ENCODE measurements at regions not wholly inside any gene's neighbourhood (a gene's known extent, or its start where the extent isn't known, plus 50 kb on each side); places are given as distances from the start of the nearest gene placed in this dataset.

GRCh38 chr19:28301961-28302360 lies 911.0 kb downstream of the UQCRFS1 start:
- Histone ChIP-seq H4K20me1 (ENCODE audit: control insufficient read depth, insufficient read depth, insufficient read length) (no peaks in the 10 kb centered on the region), H3K23ac (ENCODE audit: insufficient read length, low read depth, low read length) (no peak overlapping the region), H3K79me1 (ENCODE audit: insufficient read depth, low read depth, low read length, poor library complexity, severe bottlenecking) (no peaks in the 10 kb centered on the region), H2BK5ac (ENCODE audit: insufficient read length, low read length) (no peak overlapping the region), H4K91ac (ENCODE audit: insufficient read length, low read depth, low read length) (no peak overlapping the region), H3K14ac (ENCODE audit: insufficient read depth, low read length) (no peak overlapping the region), H4K8ac (replicated peaks; ENCODE audit: insufficient read length, low read depth, low read length) (no peak overlapping the region), H3K4me1 (ENCODE audit: insufficient read depth, low read length) (no peaks in the 10 kb centered on the region), H2AK5ac (ENCODE audit: insufficient read length, low read length) (no peak overlapping the region), H3T11ph (ENCODE audit: low read length) (no peak overlapping the region), H3K18ac (ENCODE audit: insufficient read length, low read depth, low read length) (no peak overlapping the region), H4K5ac (ENCODE audit: insufficient read length, low read depth, low read length) (no peak overlapping the region), H3K27ac (ENCODE audit: insufficient read length, low read depth, low read length) (no peak overlapping the region), H3K9me3 (ENCODE audit: control insufficient read depth, low read depth, low read length) (no peaks in the 10 kb centered on the region), H3K4ac (ENCODE audit: low read depth, low read length) (no peak overlapping the region), H3K9ac (ENCODE audit: extremely low read depth, insufficient read length, low read length) (no peak overlapping the region), H2BK20ac (ENCODE audit: low read depth, low read length, poor library complexity, severe bottlenecking) (no peak overlapping the region), H3K79me2 (ENCODE audit: insufficient read depth, low read length) (no peaks in the 10 kb centered on the region), H2AFZ (ENCODE audit: low read length) (no peak overlapping the region), H2BK15ac (ENCODE audit: low read depth, low read length) (no peak overlapping the region), H3K4me2 (ENCODE audit: insufficient read depth, insufficient read length, low read length) (no peak overlapping the region), H2BK12ac (ENCODE audit: insufficient read length, low read depth, low read length) (no peak overlapping the region), H2BK120ac (ENCODE audit: low read depth, low read length, poor library complexity, severe bottlenecking) (no peak overlapping the region), H3K23me2 (ENCODE audit: insufficient read length, low read depth, low read length, poor library complexity, severe bottlenecking) (no peaks in the 10 kb centered on the region), H3K56ac (ENCODE audit: insufficient read length, low read depth, low read length) (no peak overlapping the region), H3K27me3 (ENCODE audit: insufficient read depth, low read length) (no peaks in the 10 kb centered on the region)
- Mint-ChIP-seq H3K4me1 (peaks cover 13 to 24% of the 10 kb centered on the region in 2 experiments), H3K9me3 (no peaks in the 10 kb centered on the region), H3K36me3 (ENCODE audit: insufficient read depth in 1 of 3, low read depth in 3 of 3) (no peaks in the 10 kb centered on the region; a peak in 1 of 7 replicates), H3K4me3 (no peak overlapping the region), H3K27me3 (ENCODE audit: low read depth) (peaks cover 3% of the 10 kb centered on the region), H3K27ac (no peak overlapping the region)
- WGBS (ENCODE audit: extremely low coverage, insufficient read length, low lambda C conversion rate), result no CpG with 5 or more reads among the region's 5 CpGs
- no peak for TF ChIP-seq CTCF (conservative IDR thresholded peaks at IDR 0.05)
- no peak for DNase-seq
